Embryonic facial prominence (tissue), 1 donor: ENCODE measurements at regions not wholly inside any gene's neighbourhood (a gene's known extent, or its start where the extent isn't known, plus 50 kb on each side); places are given as distances from the start of the nearest gene placed in this dataset.
"Not testable (repeated sequence)": the region's sequence is repeated elsewhere in the genome, so short reads cannot be mapped to it uniquely, and the experiment has no call there.

Experiments
- DNase-seq: peaks from one replicate; pipeline ENCODE4 v3.0.0-alpha.2; 2016; ENCODE audit errors: extremely low spot score

DNA sequence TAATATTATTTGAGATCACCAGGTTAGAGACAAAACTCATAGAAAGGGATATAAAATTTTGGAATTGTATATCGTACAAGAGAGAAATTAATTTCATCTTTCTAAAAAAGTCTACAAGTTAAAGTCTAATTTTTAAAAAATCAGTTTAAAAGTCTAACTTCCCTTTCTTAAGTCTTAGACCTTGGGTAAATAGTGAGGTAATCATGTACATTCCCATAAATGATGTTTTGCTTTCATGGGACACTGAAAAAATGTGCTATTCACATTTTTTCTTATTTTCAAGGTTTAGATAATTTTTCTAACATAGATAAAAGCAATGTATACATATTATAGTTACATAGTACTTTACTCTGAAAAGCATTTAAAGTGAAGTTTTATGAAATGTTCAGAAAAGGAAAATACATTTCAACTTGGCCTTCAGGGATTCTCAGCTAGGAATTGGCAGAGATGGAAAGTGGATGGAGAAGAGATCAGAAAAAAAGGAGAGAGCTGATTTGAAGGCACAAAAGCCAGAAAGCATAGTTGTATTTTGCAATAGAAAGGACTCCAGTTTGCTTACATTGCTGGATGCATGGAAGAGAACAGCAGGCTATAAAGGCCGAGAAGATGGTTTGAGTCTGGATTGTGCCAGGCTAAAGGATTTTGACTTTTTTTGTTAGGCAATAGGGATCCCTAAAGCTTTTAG lies 194.0 kb downstream of the CASP12 start:
- no peak for DNase-seq

DNA sequence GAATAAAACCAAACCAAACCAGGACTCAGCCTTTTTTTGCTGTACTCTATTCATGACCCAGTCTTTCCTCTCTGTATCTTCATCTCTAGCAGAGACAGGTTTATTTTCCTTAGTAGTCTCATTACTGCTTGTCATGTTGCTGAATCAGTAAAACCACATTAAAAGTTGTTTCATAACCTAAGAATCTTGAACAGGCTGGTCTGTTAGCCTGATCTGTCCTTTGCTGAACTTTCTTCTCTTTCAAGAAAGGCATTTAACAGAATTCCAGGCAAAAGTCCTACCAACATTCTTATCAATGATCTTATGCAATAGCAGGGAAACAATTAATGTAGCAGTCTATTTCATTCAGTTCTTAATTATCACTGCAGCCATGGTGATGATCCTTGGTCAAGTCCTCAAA lies 197.7 kb downstream of the CASP12 start:
- no peak for DNase-seq

DNA sequence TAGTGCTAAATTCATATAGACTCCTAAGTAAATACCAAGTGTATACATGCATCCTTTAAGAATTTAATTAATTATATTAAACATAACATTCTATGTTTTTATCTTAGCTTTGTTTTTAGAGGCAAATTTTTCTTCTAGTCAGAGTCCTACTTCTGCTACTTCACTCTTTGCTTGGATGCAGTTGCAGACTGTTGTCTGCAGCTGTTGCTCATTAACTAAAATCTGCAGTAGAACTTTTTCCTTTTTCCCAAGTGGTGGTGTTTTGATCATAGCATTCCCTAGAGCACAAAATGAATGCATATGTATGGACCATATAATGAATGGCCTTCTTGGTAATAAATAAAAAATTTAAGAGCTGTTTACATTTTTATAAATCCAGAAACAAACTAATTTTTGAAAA lies 198.3 kb downstream of the CASP12 start:
- DNase-seq = no peak

DNA sequence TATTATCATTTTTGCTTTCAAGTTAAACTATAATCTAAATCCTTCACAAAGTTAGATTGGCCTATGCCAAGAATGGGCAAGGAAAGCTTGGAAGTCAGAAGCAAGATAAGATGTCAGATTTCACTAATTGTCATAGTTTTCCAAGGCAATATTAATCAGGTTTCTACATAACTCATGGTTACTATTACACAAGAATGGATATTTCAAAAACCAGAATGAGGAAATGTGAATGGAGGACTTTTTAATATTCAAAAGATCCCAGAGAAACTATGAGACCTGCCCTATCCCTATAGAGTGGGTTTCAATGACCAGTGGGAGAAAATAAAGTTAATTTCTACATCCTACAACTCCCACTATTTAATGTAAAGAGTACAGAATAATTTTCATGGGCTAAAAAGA lies 203.2 kb downstream of the CASP12 start:
- DNase-seq = no peak

DNA sequence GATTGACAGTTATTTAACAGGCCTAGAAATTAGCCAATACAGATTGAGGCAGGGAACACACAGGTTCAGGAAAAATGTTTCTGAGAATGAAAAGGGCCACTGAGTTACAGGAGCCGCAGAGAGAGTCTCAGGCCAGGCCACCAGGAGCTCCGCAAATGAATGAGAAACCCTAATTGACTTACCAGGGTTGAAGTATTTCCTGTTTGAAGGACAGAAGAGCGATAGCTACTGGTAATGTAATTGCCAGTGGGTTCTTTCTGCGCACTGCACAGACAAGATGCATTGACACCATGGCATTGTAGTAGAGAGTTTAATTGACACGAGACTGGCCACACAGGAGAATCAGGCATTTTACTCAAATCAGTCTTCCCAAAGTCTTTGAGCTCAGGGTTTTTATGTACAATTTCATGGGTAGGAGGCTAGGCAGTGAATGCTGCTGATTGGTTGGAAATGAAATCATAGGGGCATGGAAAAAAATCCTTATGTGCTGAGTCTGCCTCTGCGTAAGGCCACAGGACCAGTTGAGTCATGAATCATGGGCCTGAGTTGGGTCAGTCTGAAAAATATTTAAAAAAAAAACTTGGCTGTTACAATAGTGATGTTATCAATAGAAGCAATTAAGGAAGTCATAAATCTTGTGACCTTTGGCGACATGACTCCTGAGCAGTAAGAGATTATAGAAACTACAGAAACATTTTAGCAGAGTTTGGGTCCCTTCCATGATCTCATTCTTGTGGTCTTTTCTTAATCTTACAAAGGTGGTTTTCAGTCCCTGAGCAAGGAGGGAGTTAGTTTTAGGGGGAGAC lies 203.8 kb downstream of the CASP12 start:
- no peak for DNase-seq

DNA sequence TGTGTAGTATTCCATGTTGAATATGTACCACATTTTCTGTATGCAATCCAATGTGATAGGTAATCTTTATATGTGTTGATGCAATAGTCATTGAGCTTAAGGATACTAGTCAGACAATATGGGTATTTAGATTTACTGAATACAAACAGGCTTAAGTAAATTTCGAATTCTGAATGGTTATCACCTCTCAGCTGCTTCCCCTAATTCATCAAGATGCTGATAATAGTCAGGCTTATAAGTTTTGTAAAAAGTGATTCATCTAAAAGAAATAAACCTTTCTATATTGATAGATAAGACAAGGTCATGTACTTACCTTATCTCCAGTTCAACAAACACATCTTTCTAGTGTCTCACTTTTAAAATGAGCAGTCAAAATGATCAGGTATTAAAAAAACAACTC lies 205.5 kb downstream of the CASP12 start:
- no peak for DNase-seq

DNA sequence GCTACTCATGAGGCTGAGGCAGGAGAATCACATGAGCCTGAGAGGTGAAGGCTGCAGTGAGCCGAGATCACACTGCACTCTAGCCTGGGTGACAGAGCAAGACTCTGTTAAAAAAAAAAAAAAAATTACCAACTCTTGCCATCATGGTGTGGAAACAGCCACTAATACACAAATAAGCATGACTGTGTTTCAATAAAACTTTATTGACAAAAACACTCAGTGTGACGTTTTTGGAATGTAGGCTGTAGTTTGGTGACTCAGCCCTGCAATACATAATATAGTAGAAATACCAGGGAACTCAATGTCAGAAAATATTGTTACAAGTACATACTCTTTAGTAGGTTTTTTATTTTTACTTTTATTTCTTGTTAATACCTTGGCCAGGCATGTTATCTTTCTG lies 207.1 kb downstream of the CASP12 start:
- DNase-seq = no peak

DNA sequence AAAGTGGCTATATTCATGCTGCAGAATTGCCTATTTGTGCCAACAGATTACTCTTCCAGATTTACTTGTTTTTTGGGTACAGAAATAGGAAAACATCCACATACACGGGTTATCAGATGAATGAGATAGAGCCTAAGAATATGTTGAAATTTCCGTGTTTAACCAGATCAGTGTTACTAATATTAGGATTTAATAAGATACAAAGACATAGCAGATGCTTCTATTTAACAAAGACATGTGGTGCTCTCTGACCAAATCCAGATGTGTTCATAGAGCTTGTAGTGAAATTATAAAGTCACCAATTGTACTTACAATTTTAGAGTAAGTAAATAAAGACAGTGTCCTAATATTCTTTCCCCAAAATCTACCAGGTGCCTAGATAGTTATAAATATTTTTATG lies 208.0 kb downstream of the CASP12 start:
- DNase-seq = no peak

DNA sequence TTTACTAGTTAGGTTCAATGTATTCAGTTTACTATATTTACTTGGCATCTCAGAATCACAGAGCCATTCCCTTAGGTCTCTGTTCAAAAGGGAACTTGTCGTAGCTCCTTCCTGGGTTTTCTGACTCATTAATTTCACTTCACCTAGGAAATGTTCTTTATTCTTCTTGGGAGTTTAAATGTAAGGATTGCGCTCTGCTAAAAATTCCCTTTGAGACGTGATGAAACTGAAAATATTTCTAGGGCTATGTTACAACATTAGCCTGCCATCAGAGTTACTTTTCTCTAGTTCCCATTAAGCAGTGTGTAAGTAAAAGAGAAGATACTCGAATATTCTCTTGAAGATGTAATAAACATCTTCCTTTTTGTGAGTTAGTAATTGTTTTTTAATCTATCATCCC lies 209.5 kb downstream of the CASP12 start:
- no peak for DNase-seq

DNA sequence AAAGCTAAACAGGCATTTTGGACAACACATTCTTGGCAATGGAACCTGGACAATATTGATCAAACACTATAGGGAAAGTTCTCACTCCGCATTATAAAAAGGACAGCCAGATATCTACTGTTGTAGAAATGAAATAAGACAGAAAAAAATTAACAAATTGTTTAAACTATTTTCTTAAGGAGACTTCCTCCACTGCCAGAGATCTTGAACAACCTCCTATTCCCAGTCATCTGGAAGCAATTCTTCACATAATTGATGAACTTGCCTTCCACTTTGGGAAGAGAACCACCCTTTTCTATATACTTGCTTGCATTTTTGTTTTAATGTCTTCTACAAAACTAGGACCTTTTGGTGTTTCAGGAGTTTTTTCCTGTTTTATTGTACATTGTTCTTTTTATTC lies 216.1 kb downstream of the CASP12 start:
- DNase-seq = no peak

DNA sequence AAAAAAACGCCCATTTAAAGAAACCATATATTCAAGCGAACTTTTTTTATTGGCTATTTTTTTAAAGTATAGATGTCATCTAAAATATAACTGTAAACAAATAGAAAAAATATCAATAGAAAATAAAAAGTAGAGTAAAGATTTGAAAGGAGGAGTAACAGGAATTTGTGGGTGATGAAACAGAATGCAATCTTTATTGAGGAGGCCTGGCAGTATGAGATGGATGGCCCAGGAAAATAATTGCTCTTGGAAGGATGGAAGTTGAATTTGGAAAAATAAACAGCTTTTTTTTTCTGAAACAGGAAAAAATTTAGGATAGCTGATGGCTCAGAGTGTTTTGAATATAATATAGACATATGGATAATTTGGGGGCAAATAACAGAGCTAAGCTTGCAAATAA lies 219.0 kb downstream of the CASP12 start:
- no peak for DNase-seq

DNA sequence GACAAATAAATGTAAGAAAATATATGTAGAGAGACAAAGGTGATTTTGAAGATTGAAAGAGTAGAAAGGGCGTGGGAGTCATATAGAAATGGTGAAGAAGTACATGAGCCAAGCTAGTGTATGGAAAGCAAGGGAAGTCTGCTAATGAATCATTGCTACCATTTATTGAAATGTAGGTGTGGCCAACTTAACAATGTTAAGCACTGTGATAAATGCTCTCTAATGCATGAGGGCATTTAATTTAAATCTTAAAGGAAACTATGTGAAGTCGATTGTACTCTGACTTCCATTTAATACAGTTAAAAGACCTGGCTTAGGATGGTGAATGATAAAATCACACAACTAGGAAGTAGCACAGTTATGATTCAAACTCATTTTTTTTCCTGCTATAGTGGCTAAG lies 219.9 kb downstream of the CASP12 start:
- DNase-seq = no peak

DNA sequence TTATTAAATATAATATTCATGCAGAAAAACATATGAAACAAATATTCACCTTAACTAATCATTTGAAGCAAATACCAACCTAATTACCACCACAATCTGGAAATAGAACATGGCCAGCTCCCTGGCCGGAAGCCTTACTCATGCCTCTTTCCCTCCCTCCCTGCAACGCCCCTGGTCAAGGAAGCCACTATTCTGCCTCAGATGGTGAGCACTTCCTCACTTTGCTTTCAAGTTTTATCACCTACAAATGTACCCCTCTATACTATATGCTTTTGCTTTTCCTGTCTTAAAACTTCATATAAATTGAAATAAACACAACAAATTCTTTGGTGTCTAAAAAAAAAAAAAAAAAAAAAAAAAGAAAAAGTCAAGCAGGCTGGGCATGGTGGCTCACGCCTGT lies 221.2 kb downstream of the CASP12 start:
- DNase-seq = not testable (repeated sequence)

DNA sequence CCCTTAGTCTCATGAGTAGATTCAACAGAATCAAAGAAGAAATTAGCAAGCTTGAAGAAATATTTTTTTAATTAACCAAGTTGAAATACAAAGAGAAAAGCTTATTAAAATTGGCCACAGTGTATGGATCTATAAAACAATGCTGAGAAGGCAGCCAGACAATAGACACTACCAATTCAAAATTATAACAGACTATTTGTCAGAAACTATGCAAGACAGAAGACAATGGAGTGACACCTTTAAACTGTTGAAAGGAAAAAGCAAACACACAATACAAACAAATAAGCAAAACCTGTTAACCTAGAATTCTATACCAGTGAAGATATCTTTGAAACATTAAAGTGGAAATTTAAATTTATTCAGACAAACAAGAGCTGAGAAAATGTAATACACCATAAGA lies 225.4 kb downstream of the CASP12 start:
- DNase-seq = no peak

DNA sequence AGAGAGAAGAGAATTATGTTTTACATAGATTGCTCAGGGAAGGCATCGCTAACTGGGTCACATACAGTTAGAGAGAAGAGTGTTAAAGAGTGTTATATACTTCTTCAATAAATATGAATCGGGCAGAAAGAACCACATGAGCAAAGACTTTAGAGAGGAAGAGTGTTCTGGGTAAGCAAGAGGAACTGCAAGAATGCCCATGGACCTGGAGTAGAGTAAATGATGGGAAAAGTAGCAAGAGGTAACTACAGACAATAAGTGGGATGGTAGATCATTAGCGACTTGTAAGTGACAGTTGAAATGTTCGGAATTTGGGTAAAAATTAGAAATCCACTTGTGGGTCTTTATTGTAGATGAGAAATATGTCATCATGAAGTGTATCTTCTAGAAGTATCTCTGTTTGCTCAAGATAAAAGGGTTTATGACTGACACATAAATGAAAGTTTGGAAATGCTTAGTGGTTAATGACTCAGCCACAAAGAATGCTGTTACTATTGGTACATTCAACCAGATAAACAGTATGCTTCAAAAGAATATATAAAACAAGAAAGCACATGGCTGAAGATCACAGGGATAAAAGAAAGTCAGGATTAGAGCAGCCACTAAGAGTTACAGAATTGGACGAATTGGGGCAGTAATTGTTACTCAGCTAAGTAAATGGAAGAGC lies 229.3 kb downstream of the CASP12 start:
- no peak for DNase-seq

DNA sequence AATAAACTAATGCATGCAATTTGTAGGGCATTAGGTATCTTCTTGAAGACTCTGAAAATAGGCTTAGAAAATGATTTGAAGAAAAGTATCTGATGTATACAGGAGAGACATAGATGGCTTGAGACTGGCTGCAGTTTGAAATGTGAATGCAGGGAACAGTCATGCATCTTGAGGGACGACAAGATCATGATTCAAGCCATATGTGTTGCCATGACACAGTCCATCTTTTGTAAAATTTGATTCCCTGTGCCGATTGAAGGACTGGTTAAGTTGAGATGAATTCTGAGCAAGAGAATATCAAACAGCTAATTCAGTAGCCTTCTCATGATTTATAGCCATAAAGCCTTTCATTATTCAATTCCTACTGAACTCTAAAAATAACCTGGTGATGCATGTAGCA lies 231.6 kb downstream of the CASP12 start:
- DNase-seq = no peak

DNA sequence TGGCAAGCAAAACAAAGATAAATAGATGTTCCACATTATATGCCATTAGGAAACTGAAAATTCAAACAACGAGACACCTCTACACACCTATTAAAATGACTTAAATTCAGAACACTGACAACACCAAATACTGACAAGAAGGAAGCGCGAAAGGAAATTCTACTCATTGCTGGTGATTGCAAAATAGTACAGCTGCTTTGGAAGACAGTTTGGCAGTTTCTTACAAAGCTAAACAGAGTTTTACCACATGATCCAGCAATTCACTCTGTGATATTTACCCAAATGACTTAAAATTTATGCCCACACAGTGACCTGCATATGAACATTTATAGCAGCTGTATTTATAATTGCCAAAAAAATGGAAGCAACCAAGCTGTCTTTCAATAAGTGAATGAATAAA lies 232.6 kb downstream of the CASP12 start:
- DNase-seq = no peak

DNA sequence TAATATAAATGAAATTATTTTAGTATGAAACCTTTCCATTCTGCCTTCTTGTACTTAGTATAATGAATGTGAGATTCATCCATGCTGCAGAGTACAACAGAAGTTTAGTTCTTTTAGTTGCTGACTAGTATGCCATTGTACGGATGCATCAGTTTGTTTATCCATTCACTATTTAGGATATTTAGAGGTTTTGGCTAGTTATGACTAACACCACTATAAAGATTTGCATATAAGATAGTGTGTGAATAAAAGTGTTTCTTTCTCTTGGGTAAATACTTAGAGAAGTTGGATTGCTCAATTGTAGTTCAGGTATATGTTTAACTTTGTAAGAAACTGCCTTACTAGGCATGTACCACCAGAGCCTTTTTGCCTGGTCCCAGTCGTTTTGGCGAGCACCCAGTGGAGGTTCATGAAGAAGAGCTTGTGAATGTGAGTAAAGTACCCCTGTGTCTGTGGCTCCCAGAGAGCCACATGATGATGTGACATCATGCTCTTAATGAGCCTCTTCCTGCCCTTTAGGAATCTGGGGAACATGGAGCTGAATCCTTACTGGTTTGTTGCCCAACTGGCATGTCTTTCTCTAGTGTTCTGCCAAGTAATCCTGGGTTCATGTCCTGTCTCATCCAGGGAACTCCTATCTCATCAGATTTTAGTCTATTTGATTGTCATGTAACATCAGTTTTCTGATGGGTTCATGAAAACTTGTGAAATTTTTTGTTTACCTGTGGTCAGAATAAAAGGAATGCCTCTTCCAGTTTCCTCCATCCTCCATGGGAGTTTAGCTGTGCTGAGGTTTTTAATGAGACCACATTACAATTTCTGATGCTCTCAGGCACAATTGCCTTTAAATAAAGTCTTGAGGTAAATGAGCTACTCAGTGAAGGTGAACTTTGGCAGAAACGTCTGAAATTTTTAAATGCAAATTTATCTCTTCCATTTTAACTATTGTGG lies 234.8 kb downstream of the CASP12 start:
- no peak for DNase-seq

DNA sequence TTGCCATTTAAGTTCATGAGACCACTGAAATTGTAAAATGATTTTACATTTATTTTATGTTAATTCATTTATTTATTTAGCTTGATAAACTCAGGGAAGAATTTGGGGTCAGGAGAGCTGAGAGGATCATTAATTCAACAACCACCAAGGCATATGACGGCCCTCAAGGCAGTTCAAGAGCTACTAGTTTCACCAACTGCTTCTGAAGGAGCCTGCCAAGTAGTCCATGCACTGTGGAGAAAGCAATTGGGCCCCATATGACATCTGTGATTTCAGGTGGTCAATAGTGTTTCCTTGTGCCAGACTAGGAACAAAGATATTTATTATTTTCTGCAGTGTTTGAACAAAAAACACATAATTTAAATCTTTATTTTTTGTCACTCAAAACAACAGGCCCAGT lies 236.4 kb downstream of the CASP12 start:
- DNase-seq = no peak

DNA sequence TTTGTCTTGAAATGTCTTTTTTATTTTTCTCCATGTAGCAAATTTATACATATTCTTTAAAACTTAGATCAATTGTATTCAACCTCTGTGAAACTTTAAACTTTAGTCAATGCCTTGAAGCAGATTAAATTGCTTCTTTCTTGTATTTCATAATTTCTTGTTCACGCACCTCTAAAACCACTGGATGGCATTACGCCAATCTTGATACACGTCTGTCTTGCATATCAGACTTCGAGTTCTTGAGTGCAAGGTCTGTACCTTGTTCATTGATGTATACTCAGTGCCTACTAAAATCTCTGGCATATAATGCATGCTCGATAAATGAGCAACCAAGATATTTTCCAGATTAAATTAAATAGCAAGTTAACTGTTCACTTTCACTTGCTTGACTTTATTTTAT lies 236.8 kb downstream of the CASP12 start:
- DNase-seq = no peak

DNA sequence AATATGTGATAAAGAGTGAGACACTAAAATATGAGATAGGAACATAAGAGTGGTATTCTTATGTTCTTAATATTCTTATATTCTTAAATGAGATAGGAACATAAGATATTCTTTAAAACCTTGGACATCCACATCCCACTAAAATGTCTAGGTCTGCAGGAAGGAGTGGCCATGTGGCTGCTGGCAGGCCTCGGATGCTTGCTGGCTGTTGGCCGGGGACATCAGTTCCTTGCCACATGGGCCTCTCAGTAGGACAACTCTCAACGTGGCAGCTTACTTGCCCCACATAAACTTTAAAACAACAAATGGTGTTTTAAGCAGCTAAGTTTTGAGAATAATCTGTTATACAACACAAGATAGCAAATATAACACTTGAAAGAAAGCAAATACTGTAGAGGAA lies 240.1 kb downstream of the CASP12 start:
- no peak for DNase-seq

DNA sequence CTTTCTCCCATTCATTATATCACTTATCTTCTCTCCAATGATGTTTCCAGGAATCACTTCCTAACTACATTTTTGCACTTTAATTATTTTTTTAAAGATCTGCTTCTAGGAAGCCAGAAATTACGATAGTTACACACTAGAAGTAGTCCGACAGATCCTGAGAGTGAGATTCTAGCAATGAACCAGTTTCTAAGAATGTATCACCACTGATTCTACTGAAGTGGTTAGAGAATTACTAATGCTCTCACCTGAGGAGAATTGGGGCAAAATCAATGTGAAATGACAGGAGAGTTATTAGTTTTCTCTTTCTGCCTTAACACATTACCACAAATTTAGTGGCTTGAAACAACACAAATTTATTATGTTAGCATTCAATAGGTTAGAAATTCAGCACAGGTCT lies 241.2 kb downstream of the CASP12 start:
- no peak for DNase-seq
